HG03439 (cell line): ENCODE measurements at regions not wholly inside any gene's neighbourhood (a gene's known extent, or its start where the extent isn't known, plus 50 kb on each side); places are given as distances from the start of the nearest gene placed in this dataset.

Experiments
- ATAC-seq: cut with Tn5 transposase; IDR thresholded peaks from one replicate; pipeline ENCODE4 v1.9.1; 2021; ENCODE audit warnings: mild to moderate bottlenecking, moderate library complexity; ENCODE audit not compliant: unreplicated experiment

DNA sequence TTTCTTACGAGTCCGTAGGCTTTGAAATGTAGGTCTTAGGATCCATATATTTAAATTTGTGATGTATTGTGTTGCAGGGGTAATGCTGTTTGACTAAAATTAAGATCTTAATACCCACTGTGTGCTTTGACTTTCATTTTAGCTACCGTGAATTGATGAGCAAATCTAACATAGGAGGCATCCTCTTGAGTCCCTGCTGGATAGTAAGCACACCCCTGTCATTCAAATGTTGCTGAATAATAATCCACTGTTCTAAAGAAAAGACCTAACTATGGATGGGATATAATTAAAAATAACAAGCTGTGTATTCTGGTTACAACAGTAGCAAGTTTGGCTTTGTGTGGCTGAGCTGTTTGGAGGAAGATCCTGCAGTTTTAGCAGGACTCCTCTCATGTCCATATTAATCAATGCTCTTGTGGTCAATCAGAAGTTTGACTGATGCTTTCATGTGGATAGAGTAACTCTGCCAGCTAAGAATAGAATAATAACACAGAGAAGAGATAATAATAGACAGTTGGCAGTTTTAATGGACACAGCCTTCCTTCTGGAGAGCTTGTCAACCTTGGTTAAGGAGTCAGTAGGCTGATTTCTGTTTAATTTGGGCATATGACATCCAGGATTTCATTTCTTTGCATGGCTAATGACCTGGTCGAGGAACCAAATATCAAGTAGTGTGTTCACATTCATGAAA is 148.1 kb upstream of the MIS18BP1 start:
- no peak for ATAC-seq

DNA sequence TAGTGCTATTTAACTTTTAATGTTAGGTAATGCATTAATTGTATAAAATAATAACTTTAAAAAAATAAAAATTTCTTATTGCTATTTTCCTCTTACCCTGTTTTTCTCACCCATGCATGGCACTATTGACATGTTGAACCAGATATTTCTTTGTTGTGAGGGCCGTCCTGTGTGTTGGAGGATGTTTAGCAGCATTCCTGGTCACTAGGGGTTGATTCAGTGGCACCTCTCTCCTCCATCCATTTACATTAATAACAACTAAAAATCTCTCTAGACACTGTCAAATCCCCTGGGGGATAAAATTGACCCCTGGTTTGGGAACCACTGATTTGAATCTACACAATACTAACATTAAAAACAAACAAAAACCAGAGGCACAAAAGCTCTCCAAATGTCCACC is 147.5 kb upstream of the MIS18BP1 start:
- no peak for ATAC-seq

DNA sequence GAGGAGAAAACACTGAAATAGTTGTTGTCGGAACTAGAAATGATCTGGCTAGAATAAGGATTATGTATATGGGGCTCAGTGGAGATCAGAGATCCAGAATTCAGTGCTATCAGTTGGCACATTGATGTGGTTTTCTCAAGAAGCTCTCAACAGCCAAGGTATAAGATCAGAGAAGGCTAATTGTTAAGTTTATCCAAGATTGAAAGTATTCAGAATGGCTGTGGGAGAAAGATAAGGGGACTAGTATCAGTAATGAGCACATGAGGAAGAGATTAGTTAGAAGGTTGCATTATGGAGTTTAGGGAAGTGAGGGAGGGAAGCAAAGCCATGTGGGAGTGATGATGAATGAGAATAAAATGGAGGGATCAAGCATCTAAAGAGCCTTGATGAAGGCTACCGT is 128.1 kb upstream of the MIS18BP1 start:
- no peak for ATAC-seq

DNA sequence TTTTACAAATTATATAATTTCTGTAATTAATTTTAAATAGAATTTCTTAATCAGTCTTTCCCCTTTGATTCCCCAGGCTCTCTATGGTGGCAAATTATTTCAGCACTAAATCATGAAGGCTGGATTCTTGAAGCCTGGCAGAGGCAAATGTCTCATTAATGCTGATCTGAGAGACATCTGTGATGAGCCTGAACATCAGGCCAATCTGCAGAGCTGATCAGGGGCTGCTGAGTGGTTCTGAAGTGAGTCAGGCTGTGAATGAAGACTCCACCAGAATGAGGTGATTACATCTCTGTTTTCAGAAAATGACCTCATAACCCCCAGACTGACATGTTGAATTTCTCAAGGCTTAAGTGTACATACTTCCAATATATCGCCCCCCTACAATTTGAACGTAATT is 124.2 kb upstream of the MIS18BP1 start:
- ATAC-seq, result no peak

DNA sequence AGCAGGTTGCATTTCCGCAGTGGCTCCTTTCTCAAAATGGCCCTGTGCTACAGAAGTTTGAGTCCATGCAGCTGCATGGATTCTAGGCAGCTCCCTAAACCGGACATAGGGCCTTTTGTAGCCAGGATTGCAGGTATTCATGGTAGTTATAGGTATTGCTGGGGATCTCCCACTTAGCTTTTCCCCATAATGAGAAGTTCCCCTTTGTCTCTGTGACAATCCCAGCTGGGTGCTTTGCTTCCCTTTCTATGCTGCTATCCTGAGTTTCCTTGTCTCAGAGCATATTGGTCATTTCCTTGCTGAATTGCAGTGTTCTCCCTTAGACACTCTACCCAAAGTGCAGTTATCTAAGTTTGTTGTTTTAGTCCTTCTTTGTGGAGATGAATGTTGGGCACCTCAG is 120.9 kb upstream of the MIS18BP1 start:
- no peak for ATAC-seq

DNA sequence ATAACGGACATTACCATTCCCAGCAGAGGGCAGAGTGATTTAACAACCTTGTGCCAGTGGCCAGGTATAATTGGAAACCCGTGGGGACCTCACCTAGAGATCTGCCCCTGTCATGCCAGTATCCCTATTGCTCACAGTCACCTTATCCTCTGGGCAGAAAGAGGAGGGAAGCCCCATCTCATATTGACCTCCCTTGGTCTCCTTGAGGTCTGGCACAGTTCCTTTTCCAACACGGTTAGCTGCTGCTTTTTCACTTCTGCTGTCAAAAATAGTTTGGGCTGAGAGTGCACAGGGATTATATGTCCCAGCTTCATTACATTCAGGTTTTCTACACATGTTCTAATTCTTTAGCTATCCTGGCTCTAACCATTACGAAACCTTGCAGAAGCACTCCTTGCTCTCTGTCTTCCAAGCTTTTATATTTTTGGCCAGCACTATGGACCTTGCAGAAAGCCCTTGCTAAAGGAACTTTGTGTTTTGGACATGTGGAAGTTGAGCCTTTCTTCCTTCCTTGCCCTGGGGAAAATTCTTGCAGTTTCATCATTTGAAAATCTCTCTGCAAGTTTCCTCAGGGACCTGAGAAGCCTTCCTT is 111.7 kb upstream of the MIS18BP1 start:
- no peak for ATAC-seq

DNA sequence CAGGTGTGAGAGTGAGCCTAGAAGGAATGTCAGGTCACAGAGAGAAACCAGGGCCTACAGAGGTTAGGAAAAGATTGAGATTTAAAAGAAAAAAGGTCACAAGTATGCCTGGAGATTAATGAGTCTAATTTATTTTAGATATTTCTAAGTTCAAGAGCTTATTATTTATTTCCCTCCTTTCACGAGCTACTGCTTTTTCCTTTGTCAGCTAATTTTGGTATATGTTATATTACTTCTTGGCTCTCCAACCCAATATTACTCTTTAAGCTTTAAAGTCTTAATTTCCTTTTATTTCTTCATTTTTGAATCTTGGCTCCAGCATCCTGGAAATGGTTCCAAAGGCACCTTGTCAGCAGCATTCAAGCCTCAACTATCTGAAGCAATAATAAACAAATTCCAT is 109.5 kb upstream of the MIS18BP1 start:
- no peak for ATAC-seq

DNA sequence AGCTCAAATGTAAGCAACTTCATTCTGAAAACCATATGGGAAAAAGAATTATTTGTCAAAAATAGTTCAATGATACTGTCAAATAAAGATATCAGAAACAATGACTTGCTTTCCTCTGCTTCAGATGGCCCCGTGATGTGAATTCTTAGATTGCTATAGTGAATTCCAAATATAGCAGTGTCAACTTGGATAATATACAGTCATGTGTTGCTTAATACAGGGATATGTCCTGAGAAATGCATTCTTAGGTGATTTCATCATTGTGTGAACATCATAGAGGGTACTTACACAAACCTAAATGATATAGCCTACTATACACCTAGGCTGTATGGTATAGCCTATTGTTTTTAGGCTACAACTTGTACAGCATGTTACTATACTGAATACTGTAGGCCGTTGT is 108.7 kb upstream of the MIS18BP1 start:
- ATAC-seq, result no peak

DNA sequence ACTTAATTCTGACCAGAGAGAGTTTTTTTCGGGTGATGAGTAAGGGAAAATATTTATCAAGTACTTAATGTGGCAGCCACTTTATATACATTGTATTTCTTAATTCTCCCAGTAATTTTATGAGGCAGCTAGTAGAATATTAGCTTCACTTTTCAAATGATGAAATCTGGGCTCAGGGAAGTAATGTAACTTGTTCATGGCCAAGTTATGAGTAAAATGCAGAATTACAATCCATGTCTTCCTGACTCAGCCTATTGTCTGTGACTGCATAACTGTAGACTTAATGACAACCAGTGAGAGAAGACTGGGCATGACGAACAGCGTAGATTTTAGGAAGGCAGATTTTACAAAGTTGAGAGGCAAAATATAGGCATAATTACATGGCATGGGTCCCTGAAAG is 106.7 kb upstream of the MIS18BP1 start:
- ATAC-seq, result no peak

DNA sequence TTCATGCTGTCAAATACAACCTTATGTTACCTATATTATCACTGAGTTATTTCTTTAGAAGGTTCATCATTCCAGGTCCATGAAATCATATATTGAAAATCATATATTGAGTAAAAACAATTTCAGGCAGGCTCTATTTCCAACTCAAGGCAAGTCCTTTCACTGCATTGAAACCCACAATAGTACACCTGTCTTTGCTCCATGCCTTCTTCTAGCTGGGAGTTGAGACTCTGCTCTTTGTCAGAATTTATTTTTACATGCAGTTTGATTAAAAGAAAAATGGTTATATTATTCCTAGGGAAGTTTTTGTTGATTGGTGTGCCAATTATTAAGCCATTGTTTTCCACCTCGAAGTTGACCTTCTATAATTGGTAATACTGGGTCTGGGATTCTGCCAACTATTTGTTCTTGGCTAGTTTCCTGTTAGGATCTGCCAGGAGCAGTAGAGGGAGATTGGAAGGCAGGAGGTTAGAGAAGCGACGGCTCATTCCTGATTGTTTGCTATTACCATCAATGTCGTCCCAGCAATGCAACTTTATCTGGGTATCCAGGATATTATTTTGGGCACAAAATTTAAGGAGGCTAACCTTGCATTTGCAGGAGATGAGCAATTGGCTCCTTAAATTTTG is 79.5 kb upstream of the MIS18BP1 start:
- no peak for ATAC-seq

DNA sequence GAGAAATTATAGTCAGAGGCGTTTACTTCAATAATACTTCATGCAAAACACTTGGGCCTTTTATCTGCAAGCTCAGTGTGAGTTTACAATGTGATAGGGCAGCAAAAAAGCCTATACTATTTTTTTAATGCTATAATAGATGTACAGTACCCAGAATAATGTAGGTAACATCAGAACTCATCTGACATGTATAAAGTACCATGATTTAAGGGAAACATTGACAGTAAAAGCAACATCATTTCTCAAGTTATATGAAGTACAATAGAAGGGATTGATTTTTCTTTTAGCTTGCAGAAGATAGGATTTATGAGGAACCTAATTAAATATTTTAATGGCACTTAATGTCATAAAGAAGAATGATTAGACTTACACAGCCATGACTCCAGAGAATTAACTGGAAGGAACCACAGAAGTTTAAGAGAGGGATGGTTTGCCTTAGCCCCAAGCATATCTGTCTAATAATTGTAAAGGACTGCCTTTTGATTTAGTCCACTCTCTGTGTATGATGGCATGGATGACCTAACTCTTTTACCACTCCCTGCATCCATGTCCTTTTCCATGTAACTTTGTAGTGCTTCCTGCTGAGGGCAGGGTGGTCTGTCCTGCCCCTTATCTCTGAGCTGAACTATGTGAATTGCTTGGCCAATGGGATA is 55.9 kb upstream of the MIS18BP1 start:
- no peak for ATAC-seq
